ENCODE measurements at regions not wholly inside any gene's neighbourhood (a gene's known extent, or its start where the extent isn't known, plus 50 kb on each side); places are given as distances from the start of the nearest gene placed in this dataset.
"Not testable (repeated sequence)": the region's sequence is repeated elsewhere in the genome, so short reads cannot be mapped to it uniquely, and the experiment has no call there.

DNA sequence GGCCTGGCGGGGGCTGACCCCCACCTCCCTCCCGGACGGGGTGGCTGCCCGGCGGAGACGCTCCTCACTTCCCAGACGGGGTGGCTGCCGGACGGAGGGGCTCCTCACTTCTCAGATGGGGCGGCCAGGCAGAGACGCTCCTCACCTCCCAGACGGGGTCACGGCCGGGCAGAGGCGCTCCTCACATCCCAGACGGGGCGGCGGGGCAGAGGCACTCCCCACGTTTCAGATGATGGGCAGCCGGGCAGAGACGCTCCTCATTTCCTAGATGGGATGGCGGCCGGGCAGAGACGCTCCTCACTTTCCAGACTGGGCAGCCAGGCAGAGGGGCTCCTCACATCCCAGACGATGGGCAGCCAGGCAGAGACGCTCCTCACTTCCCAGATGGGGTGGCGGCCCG is 149.3 kb upstream of the CCZ1B start:
- TF ChIP-seq, protein P1, sequence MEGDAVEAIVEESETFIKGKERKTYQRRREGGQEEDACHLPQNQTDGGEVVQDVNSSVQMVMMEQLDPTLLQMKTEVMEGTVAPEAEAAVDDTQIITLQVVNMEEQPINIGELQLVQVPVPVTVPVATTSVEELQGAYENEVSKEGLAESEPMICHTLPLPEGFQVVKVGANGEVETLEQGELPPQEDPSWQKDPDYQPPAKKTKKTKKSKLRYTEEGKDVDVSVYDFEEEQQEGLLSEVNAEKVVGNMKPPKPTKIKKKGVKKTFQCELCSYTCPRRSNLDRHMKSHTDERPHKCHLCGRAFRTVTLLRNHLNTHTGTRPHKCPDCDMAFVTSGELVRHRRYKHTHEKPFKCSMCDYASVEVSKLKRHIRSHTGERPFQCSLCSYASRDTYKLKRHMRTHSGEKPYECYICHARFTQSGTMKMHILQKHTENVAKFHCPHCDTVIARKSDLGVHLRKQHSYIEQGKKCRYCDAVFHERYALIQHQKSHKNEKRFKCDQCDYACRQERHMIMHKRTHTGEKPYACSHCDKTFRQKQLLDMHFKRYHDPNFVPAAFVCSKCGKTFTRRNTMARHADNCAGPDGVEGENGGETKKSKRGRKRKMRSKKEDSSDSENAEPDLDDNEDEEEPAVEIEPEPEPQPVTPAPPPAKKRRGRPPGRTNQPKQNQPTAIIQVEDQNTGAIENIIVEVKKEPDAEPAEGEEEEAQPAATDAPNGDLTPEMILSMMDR (IDR thresholded peaks at IDR 0.05): not testable (repeated sequence)
- TF ChIP-seq POLR2A (IDR thresholded peaks at IDR 0.05): not testable (repeated sequence)

Measured in right lobe of liver (tissue), 4 donors.